NCI-H1105 treated with DMSO at 0.1 percent for 48 hours (cell line): ENCODE measurements at regions not wholly inside any gene's neighbourhood (a gene's known extent, or its start where the extent isn't known, plus 50 kb on each side); places are given as distances from the start of the nearest gene placed in this dataset.
A peak's percentile ranks its signal among the peaks of the same experiment; 100 is the strongest.

Source experiments
- DNase-seq: peaks from one replicate; lab custom pipeline; 2025; lab: John Stamatoyannopoulos, UW

- no peak for DNase-seq
Measured at GRCh38 chr2:64857581-64858471, 131.4 kb upstream of the SLC1A4 start.

- DNase-seq, result no peak
Measured at GRCh38 chr2:64858541-64859311, 130.5 kb upstream of the SLC1A4 start.

DNA sequence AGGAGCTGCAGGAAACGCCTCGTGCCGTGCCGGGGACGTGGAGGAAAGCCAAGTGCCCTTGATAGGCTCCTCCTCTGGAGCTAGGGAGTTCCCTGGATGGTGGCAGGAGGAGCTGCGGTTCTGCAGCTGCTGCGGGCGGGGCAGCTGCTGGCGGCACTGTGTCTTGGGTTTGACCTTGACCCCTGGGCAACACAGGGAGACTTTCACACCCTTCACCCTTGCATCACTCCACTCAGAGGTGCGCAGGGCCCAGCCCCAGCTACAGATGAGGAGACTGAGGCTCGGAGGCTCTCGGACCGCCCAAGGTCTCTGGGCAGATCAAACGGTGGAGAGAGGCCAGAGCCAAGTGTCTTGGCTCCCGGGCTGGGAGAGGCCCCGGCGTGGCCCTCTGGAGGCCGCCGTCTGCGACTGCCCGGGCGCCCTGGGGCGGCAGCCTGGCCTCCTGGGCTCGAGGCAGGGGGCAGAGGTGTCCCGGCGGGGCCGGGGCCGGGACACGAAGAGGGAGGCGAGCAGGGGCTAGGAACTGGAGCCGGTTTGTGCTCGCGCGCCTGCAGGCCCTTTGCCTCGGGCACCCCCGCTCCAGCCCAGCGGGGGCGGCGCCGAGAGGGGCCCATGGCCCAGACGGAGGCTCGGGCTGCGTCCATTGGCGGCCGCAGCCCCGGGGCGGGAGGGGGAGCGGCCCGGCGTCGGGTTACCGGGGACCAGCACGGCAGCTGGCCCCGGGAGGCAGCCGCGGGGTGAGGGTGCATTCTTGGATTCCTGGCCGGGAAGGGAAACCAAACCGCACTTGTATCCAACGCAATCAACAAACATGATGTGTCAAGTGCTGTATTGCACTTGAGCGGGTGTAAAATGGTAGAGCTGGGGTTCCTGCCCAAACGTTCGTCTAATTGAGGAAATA lies 129.6 kb upstream of the SLC1A4 start:
- DNase-seq, result peak; percentile 54

- no peak for DNase-seq
Measured at GRCh38 chr2:64860276-64860885, 128.8 kb upstream of the SLC1A4 start.

- no peak for DNase-seq
Measured at GRCh38 chr2:64860936-64861335, 128.3 kb upstream of the SLC1A4 start.

DNA sequence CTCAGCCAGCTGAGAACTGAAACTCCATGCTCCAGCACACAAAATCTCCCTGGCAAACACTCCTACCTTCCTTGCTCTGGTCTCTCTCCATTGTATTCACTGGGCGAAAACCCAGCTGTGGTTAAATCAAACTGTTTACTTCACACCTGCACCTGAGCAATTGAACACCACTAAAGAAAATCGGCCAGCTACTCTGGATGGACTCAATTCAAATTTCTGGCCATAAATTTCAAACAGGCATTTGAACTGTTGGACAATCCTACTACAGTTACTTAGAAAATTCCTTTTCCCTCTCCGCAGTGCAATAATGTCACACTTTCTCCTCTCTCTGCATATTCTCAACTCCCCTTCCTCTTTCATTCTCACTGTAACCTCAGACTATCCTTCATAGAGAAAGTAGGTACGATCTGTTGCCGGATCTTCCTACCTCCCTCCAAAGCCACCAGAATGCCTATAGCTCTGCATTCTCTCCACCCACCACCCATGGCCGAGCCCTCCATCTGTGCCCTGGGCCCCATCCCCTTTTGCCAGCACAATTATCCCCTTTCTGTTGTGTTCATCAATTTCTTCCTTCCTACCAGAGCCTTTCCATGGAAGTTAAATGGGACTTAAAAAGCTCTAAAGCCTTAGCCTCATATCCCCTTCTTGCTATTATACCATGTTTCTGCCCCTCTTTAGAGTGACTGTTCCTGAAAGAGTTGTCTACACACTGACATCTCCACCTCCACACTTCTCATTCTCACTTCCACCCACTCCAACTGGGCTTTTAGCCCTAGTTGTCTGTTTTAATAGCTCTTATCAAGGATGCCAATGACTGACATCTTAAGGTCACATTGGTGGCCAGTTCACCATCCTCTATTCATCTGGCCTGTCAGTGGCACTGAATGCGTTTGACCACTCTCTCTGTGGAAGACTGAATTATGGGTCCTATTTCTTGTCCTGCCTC lies 127.5 kb upstream of the SLC1A4 start:
- no peak for DNase-seq

GRCh38 chr2:64862623-64863022 lies 126.6 kb upstream of the SLC1A4 start:
- no peak for DNase-seq

DNA sequence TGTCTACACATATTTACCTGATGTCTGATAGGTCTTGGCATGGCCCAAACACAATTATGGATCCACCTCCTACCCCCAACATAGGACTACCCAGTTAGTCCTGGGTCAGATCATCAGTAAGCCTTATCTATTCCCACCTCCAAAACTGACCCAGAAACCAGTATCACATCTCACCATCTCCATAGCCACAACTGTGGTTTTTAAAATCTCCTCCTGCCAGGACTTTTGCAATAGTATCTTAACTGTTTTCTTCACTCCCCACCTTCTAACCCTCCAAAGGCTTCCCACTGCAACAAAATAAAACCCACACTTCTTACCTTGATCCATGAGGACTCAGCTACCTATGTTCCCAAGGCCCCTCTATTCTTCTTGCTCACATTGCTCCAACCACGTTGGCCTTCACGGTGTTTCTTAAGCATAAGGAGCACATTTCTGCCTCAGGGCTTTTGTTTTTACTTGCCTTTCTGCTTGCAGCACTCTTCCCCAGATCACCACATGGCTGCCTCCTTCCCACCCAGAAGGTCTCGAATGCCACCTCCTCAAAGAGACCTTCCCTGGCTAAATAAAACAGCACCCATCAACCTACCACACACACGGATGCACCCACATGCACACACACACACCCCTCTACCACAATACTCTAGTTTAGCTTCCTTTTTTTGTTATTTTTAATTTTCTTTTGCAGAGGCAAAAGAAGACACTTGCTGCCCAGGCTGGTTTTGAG lies 125.9 kb upstream of the SLC1A4 start:
- DNase-seq, result no peak

DNA sequence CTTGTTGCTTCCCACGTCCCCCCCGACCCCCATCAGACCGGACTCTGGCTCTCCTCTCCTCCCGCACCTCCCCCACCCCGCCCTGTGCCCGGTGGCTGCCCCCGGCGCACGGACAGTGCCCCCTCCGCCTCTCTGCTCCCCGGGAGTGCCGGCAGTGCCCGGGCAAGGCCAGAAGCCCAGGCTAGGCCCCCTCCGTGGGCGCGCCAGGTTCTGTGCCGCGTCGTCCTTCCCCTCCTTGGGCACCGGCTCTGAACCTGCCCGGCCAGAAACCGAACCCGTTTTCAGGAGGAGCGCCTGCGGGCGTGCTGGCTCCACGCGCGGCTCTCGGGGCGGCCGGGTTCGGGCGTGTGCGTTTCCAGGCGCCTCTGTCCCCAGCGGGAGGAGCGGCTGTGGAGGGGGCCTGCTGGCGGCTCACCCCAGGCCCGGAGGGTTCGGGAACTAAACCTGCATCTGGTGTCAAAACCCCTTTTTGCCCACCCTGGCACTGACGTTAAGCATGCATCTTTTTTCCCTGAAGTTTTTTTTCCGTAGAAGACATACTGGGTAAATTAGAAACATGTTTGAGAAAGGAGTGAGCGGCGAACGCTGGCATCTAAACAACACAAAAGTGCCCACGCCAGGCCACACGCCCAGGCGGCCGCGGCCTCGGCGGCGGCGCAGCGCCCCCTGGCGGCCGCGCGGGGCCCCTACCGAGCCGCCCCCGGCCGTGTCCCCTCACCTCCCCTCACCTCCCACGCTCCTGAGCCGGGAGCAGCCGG lies 123.9 kb upstream of the SLC1A4 start:
- DNase-seq, result peak; percentile 48

- DNase-seq, result no peak
Measured at GRCh38 chr2:64865831-64866345, 123.3 kb upstream of the SLC1A4 start.

GRCh38 chr2:64866797-64867196 lies 122.4 kb upstream of the SLC1A4 start:
- DNase-seq, result no peak

GRCh38 chr2:64867253-64867996 lies 121.8 kb upstream of the SLC1A4 start:
- DNase-seq, result no peak

DNA sequence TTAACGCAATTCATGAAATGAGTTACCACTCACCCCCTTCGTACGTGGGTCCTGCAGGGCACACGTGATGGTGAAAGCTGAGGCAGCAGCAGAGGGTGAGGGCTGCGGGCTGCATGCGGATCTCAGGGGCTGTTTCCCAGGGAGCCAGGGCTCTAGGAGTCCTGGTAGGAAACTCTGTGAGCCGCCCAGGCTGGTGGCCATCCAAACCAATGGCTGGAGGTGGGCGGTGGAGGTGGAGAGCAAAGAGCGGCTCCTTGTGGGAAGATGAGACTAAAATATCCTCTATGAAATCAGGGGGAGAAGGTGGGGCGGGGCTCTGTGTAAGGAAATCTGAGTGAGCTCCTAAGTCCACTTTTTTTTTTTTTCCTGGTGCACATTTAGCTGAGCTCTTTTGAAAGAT lies 120.1 kb upstream of the SLC1A4 start:
- DNase-seq, result no peak

DNA sequence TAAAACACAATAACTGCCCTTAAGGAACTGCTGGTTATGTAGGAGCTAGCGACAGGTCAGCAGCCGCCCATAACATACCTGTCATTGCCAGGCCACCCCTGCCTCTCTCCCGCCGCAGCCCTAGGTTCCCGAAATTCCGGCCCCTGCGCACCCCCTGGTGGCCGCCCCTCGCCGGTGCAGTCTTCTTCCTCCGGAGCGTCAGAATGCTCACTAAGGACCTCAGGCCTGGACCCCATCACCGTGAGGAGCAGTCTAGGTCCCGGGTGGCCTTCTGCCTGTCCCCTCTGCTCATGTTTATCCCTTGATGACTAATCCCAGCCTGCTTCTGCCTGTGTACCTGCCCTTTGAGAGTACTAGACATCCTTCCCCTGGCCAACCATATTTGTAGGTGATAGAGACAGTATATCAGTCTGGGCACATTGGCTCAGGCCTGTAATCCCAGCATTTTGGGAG lies 115.7 kb upstream of the SLC1A4 start:
- DNase-seq, result peak; percentile 45

DNA sequence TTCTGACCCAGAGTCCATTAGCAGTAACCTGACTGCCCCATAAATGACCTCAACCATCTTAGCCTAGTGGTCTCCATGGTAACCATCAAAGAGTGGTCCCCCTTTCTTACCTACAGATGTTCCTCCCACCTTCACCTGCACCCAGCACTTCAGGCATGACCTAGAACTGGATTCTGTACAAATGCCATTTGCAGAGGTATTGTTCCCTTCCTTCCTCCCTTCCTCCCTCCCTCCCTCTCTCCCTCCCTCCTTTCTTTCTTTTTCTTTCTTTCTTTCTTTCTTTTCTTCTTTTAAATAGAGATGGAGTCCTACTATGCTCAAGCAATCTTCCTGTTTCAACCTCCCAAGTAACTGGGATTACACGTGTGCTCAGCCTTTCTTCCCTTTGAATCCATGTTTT lies 114.6 kb upstream of the SLC1A4 start:
- no peak for DNase-seq

GRCh38 chr2:64875368-64875767 lies 113.8 kb upstream of the SLC1A4 start:
- no peak for DNase-seq

DNA sequence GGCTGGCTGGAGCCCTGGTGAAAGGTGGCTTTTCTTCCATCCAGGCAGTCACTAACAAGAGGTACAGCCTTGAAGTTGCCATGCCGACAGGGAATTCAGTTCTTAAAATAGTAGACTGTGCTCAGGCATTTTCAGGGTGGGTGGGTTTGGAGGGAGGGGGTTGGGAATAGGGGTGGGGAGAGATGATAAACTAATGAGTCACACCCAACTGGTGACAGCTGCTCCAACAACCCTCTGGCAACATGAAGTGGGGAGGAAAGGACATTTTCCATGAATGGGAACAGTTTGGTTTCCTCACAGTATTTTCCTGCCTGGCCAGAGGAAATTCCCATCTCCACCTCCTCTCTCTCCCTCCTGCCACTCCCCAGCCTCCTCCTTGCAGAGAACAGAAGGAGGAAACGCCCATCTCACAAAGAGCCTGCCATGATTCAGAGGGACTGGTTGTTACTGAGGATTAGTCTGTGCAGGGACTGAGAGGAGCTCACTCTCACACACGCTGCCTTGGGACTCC lies 113.0 kb upstream of the SLC1A4 start:
- DNase-seq, result no peak

GRCh38 chr2:64879745-64880144 lies 109.5 kb upstream of the SLC1A4 start:
- DNase-seq, result no peak
